Glomerular visceral epithelial cell (primary cell): ENCODE measurements at regions not wholly inside any gene's neighbourhood (a gene's known extent, or its start where the extent isn't known, plus 50 kb on each side); places are given as distances from the start of the nearest gene placed in this dataset.

Experiments
- DNase-seq: peaks from one replicate; pipeline ENCODE4 v3.0.0-alpha.2; 2016; ENCODE audit errors: extremely low spot score

DNA sequence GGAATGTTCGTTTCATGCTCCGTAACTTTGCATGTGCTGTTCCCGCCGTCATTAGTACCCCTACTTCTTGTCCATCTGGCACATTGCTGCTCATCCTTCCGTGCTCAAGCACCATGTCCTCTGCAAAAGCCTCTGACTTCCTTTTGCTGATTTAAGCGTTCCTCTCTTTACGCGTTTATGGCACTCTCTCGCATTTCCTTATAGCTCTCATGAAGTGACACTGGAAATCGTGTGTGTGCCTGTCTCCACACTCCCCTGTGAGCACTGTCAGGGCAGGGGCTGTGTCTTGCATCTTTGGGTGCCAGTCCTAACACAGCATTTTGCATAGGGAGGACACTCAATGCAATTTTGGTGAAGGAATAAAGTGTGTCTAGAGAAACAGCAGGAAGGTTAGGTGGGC, 210.6 kb upstream of the FAT1 start:
- no peak for DNase-seq

DNA sequence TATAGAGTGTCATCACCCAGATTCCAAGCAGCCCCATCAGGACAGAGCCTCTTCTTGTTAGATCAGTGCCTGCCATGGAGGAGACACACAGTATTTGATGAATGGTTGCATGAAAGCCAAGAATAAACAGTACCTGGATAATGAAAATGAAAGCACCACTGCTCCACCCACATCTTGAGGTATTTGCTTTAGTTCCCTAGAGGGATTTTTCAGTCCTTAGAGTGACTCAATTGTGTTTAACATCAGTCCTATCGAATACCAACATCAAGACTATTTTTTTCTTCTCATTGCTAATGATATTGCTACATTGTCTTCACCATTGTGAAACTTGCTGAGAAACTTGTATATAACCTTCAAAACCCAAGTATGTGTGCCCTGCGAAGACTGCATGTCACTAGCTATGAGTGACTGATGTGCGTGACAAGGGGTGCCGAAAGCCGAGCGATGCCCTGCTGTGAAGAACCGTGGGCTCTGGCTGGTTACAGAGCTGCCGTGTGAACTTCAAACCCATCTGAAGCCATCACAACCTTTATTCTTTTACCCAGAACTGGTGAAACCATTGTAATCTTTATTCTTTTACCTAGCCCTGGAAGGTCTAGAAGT, 211.3 kb upstream of the FAT1 start:
- DNase-seq, result no peak

DNA sequence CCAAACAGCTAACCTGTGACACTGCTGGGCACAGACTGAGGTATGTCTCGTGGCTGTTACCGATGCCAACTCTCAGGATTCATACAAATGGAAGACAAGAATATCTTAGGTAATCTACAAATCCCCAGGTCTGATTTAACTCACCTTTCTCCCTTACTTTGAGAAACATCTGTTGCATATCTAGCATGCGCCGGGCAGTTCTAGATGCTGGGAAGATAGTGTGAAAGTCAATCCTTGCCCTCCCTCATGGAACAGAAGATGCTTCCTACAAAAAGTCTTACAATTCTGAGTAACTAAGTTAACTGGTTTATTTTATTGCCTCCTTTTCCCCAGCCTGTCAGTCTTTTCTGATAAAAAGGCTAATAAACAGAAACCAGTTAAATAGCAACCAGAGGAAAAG, 212.2 kb upstream of the FAT1 start:
- no peak for DNase-seq

DNA sequence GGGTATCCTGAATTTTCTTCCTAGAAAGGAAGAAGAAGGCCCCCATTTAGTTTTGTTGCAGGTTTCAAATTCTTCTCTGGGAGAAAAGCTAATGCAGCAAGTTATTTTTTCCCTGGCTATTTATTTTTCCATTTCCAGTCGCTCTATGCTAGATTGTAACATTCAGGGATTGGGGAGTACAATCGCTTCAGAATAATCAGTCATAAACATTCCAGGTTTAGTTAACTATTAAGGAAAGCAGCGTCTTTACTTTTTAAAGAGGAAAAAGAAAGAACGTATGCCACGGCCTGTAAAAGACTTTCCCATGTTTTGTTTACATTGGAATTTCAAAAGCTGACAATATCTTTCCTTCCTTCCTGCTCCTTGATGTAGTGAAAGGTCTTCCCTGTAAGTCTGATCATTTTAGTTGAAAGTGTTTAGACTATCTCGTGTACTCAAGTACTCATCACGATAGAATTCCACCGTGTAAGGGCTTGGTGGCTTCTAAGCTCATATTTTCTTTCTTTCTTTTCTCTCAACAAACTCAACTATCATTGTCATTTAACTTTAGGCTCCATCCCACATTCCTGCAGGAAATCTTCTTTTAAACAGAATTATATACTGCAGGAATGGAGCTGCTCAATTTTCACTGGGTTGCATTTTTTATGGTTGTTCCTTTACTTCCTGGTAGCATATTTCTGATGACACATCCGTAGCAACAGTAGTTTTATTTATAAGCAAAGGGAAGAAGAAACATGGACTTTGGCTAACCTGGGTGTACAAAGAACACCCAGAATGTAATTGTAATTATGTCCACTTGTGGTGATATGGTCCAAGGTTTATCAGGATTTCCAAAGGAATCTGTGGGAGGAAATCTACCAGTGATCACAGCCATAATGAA, 213.1 kb upstream of the FAT1 start:
- peak; percentile 83 for DNase-seq

DNA sequence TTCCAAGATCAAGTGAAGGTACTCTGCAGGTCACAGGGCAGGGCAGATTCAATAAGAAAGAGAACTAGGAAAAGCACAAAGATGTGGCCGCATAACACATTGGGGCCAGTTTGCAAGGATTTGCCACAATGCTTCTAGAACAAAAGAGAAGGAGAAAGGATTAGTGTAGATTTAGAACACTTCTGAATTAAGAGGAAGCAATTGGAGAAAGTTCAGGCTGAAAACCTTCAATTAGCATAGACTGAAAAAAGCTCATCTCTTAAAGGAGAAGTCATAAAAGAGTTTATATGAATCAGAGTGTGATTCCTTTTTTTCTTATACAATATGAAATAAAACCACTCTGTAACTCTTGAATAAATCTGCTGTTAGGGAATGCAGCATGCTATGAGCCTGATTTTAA, 215.6 kb upstream of the FAT1 start:
- no peak for DNase-seq

DNA sequence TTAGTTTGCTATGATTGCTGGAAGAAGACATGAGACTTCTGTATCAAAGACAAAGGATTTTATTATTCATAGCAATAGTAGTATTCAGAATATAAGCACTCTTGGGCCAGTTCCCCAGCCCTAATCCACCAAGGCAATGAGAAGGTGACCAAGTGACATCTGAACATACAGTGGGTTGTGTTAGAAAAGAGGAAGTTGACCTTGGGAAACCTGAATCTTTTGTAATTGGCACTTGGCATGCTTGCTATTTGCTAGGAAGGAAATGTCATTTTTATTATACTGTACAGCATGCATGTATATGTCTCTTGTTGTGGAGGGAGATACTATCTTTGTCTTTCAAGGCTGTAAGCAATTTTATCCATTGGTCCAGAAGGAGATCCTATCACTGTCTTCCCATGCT, 216.1 kb upstream of the FAT1 start:
- no peak for DNase-seq

DNA sequence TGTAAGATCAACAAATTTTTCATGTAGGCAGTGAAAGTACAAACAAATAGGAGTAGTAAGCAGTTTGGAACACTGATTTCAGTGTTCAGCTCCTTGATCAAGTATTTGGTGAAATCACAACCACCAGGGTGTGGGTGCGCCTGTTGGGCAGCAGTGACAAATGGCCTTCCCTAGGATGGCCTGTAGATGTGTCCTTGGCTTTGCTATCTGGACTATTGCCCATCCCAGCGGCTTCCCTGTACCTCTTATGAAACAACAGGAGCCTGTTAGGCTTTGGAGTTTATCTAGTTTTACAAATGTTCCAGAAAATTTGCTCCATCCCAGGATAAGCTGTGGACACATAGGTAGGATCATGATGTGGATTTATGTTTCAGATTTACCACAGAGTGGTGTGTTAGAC, 216.8 kb upstream of the FAT1 start:
- DNase-seq, result no peak

DNA sequence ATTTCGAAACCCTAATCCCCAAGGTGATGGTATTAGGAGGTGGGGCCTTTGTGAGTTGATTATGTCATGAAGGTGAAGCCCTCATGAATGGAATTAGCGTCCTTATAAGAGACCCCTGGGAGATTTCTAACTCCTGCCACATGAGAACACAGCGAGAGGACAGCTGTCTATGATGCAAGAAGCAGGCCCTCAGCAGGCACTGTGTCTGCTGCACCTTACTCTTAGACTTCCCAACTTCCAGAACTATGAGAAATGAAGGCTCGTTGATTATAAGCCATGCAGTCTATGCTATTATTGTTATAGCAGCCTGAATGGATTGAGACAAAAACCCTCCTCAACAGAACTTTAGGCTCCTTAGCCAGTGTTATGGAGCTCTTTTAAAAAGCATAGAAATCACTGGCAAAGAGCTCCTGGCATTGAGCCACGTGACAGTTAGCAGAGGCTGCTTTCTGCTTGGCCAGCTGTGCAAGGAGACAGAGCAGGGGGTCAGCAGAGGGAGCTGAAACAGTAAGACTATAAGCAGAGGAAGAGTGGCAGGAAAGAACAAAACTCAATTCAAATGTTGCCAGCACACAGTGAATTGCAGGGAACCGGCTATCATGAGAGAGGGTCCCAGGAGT, 219.2 kb upstream of the FAT1 start:
- DNase-seq, result peak; percentile 75

DNA sequence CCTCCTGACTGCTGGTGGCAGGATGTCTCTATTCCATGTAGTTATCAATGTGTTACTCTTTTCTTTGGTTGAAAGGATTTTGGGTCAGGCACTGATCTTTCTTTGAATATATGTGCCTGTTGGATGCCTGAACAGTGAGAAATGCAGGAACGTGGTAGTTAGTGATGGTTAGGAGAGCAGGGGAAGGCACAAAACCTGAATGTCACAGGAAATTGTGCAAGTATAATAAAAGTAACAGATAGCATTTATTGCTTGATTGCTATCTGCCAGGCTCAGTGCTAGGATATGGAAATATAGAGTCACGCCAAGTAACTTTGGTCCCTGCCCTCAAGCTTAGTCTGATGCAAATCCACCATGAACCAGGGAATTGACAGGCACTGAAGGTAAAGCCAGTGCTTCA, 219.8 kb upstream of the FAT1 start:
- DNase-seq, result no peak

DNA sequence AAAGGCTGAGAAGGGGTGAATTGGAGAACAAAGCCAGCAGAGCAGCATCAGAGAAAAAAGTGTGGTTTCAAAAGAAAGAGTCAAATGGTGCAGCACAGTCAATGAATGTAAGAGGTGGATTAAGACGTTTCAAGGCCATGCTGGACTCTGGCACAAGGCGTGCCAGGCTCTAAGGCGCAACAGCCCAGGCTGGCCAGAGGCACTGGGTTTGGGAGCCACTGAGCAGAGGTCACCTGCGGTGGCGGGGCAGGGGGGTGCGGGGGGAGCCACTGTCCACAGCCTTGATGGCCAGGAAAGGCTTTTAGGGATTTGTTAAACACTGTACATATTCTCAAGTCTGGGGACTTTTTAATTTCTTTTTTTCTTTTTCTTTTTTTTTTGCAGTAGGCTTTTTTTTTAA, 222.5 kb upstream of the FAT1 start:
- no peak for DNase-seq

DNA sequence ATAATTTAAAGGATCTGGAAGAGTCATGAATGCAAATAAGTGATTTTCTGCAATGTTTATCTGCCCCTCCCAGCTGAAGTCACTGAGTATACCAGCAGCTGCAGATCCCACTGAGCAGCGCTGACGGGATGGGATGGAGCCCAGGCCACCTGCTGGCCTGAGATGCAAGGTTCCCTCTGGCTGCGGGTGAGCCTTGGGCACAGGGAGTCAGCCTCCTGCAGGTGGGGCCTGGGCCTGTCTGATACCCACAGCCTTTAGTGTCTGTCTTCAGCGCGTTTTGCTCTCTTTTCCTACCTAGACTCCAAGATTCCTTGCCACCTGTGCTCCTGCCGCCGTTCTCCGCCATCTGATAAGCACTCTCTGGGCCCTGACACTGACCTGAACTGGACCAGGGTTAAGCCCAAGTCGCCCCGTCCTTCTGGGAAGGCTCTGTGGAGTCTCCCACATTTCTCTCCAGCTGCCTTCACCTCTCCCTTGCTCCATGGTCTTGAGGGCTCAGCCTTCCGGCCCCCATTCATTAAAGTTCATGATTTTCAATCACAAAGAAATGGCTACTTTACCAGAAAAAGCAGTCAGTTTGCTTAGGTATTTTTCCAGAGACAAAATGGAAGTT, 223.1 kb upstream of the FAT1 start:
- peak; percentile 62 for DNase-seq

DNA sequence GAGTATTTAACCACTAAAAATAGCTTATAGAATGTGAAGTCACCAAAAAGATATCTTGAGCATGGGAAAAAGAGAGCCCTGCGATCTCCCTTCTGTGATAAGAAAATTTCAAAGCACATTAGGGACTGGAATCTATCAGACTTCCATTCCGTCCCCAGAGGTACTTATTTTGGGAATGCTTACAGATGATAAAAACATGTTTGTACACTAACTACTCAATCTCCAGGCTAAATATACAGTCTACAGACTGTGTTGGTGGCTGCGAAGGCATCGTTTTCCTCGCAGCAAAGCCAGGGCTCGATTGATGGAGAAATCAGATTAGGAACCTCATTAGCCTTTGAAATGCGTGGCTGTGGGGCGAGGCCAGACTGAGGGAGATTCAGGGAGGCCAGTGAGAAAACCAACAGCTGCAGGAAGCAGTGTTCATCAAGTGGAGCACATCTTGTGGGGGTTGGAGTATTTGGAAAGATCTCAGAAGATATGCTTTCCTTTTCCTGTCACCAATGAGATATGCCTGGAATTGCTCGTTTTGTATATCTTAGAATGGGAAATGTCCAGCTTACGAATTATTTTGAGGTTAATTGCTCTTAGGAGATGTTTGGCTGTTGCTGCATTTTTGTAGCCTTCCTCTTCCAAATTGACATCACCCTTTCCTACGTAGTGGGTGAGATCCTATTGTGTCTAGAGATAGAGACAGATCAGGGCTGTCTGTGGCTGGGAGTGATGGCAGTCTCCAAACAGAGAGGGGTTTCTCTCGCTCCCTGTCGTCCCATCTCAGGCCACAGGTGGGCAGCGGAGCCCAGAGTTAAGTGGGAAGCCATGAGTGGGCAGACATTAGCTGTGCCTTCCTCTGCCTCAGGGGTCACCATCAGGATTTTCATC, 224.9 kb upstream of the FAT1 start:
- DNase-seq, result peak; percentile 31

DNA sequence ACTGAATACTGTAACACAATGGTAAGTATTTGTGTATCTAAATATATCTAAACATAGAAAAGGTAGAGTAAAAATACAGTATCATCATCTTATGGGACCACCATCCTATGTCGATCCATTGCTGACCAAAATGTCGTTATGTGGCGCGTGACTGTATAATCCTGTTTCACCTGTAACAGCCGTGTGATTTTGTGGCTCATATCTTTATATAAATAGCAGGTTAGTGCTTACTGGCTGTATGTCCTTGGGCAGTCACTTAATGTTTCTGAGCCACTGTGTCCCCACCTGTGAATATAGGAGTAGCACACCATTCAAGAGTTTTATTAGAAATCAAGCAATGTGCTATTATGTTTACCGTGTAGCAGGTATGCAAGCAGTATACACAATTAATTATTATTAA, 226.2 kb upstream of the FAT1 start:
- DNase-seq, result no peak

DNA sequence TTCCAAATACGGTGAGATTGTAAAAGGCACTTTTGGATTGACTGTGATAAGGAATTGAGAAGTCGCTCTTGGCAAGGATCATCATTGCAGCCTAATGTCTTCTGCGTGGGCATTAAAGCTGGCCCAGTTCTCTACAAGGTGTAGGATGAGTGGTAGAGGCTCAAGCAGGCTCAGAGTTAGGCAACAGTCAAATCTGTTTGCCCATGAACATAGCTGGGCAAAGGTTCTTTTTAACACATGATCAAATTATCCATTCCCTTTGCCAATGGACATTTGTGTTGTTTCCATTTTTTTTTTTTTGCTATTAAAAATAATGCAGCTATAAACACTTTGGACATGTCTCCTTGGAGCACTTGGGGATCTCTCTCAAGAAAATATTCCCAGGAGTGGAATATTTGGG, 229.1 kb upstream of the FAT1 start:
- DNase-seq, result no peak

DNA sequence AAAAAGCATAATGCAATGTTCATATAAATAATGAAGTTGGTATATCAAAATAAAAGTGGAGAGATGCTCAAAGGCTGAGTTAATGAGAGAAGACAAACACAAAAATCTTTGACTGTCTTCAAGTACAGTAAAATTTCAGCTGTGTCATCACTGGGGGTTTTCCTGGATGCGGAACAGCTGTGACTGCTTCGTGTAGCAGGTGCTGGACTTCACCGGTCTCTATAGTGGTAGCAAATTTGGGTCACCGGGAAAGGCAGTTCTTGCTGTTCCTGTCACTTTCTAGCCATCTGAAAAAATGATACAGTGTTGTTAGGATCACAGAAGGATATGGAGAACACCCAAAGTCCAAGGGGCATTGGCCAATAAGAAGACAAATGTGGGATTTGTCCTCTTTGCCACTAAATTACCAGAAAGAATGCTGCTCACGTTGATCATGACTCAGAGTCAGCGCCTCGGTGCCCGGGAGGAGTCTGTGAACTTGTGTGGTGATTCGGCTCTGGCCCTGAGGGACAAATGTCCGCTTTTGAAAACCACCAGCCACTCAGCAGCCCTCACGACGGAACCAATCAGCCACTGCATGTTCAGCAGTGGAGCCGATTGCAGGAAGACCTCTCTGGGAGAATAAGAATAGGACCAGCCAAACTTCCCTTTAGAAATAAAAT, 230.1 kb upstream of the FAT1 start:
- DNase-seq, result no peak

DNA sequence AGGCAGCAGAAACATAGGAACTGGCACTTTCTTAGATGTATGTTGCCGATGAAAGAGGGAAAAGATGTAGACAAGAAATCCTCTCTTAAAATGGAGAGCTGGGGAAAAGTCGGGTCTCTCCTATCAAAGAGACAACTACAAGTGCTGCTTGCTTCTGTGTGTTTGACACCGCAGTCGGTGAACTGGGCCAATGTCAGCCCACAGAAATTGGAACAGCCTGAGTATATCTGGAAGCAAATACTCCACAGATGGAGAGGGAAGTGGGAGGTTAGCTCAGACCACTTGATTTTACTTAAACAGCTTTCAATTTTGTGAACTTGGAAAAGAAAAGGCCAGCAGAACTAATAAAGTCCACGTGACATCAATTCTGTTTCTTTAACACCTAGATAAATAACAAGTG, 230.9 kb upstream of the FAT1 start:
- no peak for DNase-seq

DNA sequence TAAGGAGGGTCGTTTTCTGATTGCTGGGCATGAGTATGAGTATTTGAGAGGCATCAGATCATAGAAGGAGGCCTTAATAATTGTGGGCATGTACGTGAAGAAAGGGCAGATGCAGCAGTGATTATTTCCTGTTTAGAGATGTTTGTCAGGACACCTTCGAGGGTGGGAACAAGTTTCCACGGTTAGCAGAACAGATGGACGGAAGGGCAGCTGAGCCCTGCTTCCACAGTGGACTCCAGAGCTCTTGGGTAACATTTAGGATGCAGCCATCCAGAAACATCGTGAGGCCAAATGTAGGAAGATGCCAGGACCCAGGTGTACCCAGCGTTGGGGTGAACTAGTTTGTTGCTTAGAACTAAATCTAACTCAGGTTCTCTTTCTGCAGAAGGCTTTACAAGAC, 231.3 kb upstream of the FAT1 start:
- no peak for DNase-seq

DNA sequence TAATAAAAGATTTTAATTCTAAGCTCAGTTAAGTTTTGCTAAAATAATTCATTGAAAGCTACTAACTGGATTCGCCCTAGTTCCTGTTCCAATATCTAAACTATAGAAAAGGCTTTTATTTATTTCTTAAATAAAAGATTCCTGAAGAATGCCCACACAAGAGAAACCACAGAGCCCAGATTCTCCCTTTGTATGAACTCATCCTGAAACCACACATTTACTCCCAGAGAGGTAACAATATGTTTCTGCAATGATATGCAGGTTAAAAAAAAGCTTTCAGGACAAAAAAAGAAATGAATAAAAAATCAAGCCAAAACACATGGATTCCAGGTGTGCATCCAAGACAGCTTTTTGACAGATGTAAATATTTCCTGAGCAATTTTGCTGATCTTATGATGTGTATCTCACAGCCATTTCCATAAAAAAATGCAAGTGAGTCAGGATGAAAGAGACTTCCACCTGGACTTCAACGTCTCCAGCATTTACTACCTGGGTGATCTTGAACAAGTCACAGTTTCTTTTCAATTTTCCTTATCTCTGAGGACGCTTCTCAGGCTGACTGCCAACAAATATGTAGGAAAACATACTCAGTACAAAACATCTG, 234.4 kb upstream of the FAT1 start:
- DNase-seq, result peak; percentile 58

DNA sequence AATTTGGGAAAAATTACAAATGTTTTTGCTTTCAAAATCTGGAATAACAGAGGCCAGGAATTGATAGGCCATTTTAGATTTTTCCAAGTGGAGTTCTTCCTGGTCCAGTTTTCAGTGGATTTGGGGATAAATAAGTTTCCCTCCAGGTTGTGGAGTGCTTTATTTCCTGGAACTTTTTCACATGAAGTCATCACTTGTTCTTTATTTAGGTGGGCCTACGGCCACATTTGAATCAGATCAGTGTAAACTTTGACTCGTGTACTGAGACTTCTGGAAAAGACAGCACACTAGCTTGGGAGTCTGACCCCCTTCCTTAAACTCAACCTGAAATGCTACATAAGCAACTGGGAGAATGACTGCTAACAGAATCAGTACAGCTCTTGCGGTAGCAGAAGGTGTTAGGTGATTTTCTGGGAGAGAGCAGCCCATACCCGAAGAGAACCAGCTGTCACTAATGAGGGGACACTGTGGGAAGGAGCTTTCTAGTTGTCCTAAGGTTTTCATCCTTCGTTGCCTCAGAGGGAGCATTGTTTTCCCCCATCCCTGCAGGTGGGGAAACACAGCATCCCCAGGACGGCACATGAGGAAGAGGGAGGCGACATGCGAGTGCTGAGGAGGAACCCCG, 235.2 kb upstream of the FAT1 start:
- no peak for DNase-seq
